ENCODE measurements at regions not wholly inside any gene's neighbourhood (a gene's known extent, or its start where the extent isn't known, plus 50 kb on each side); places are given as distances from the start of the nearest gene placed in this dataset.

GRCh38 chr2:39937621-39938020 lies 158.6 kb upstream of the THUMPD2 start:
- TF ChIP-seq CTCF (IDR thresholded peaks at IDR 0.05) (no peak), POLR2A (IDR thresholded peaks at IDR 0.05) (no peak)

Measured in sigmoid colon (tissue), 3 donors.